Fibroblast of lung (primary cell): ENCODE measurements at regions not wholly inside any gene's neighbourhood (a gene's known extent, or its start where the extent isn't known, plus 50 kb on each side); places are given as distances from the start of the nearest gene placed in this dataset.
"Not testable (repeated sequence)": the region's sequence is repeated elsewhere in the genome, so short reads cannot be mapped to it uniquely, and the experiment has no call there.

Experiments used
- EZH2 ChIP-seq: IDR thresholded peaks from 2 replicates; pipeline ENCODE4 v1.5.1; 2012; ENCODE audit warnings: low read length, control low read depth, mild to moderate bottlenecking; ENCODE audit errors: missing control alignments
- TF ChIP-seq, protein P1 (sequence below), 2 donors: IDR thresholded peaks in 1 of 2; conservative IDR thresholded peaks in 1 of 2; 1 replicate in 1 of 2; 2 replicates in 1 of 2; pipeline ENCODE4 v1.5.1; 2011 to 2012; ENCODE audit warnings: low read length in 2 of 2, control low read depth in 1 of 2, inconsistent platforms in 1 of 2, low read depth in 1 of 2, mild to moderate bottlenecking in 1 of 2

- TF ChIP-seq, protein P1, sequence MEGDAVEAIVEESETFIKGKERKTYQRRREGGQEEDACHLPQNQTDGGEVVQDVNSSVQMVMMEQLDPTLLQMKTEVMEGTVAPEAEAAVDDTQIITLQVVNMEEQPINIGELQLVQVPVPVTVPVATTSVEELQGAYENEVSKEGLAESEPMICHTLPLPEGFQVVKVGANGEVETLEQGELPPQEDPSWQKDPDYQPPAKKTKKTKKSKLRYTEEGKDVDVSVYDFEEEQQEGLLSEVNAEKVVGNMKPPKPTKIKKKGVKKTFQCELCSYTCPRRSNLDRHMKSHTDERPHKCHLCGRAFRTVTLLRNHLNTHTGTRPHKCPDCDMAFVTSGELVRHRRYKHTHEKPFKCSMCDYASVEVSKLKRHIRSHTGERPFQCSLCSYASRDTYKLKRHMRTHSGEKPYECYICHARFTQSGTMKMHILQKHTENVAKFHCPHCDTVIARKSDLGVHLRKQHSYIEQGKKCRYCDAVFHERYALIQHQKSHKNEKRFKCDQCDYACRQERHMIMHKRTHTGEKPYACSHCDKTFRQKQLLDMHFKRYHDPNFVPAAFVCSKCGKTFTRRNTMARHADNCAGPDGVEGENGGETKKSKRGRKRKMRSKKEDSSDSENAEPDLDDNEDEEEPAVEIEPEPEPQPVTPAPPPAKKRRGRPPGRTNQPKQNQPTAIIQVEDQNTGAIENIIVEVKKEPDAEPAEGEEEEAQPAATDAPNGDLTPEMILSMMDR (conservative IDR thresholded peaks at IDR 0.05 in 1 of 2, IDR thresholded peaks at IDR 0.05 in 1 of 2; ENCODE audit: low read depth in 1 of 2, low read length in 2 of 2), result not testable (repeated sequence)
- not testable (repeated sequence) for TF ChIP-seq EZH2
These were observed 312.6 kb upstream of the MCTP2 start for GRCh38 chr15:93918801-93919200.
